Ovary (tissue), 3 donors: ENCODE measurements at regions not wholly inside any gene's neighbourhood (a gene's known extent, or its start where the extent isn't known, plus 50 kb on each side); places are given as distances from the start of the nearest gene placed in this dataset.

Experiments used
- CTCF ChIP-seq, 3 donors: fragments of 450-650 bp in 2 of 3; fragments of 200-600 bp in 1 of 3; IDR thresholded peaks; one replicate each; pipeline versions ENCODE4 v1.5.1 to v1.8.0; 2016 to 2022; ENCODE audit warnings: antibody characterized with exemption in 3 of 3, mild to moderate bottlenecking in 1 of 3
- EP300 ChIP-seq: sonication (generic); formaldehyde crosslinking; IDR thresholded peaks from one replicate; pipeline ENCODE4 v1.6.1; 2017; ENCODE audit warnings: antibody characterized with exemption
- donor health status: DM: no; HTN: no; CAD: no.

- TF ChIP-seq CTCF (IDR thresholded peaks at IDR 0.05) (no peak), EP300 (no peak)
Measured at GRCh38 chr6:23705697-23706096, 420.3 kb upstream of the NRSN1 start.
